NCI-H187 treated with DMSO at 0.1 percent for 48 hours (cell line): ENCODE measurements at regions not wholly inside any gene's neighbourhood (a gene's known extent, or its start where the extent isn't known, plus 50 kb on each side); places are given as distances from the start of the nearest gene placed in this dataset.

Experiments
- DNase-seq: peaks from one replicate; lab custom pipeline; 2025; lab: John Stamatoyannopoulos, UW

DNA sequence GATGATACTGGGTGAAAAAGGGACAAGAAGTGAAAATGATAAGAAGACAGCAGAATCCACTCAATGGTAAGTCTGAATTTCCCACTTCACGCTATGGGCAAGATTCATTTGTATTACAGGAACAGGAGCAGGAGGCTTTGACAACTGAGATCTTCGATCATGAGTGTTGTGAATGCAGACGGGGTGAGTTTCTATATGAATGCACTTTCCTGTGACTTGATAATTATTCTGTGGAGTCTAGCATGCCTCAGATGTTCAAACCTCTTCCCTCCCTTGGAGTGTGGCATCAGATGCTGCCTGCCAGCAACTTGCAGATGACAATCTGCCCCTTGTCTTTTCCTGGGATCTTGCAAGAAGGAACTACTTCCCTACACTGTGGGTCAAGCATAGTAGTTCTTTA, 225.4 kb downstream of the HLX start:
- DNase-seq = no peak

DNA sequence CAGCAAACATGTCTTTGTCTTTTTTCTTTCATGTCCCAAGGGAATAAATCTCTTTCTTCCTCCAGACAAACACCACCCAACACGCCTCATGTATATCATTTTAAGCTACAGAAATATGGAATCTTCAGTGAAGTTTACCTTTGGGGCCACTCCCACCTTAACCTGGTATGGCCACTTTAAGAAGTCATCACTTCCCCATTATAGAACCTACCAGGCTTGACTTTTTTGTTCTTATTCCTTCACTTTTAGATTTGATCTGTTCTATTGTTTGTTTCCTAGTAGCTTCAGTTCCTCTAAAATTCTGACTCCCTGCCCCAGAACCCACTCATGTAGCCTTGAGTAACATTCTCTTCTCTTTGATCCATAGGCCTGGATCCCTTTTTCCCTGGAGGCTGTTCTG, 226.3 kb downstream of the HLX start:
- DNase-seq = no peak

DNA sequence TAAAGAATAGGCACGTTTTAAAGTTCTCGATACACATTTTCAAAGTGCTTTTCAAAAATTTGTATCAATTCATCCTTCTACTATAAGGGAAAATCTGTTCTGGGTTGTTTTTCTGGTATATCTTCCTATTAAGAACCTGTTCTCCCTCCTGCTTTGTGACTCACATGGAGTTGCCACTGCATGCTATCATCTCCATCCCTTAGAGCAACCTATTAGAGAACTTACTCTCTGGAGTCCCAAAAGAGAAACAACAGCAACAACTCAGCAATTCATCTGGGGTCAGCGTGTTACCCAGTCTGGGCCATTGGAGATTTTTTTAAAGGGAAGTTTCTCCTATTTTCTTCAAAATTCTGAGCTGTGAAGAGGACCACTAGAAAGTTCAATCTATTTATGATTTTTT, 227.4 kb downstream of the HLX start:
- no peak for DNase-seq

DNA sequence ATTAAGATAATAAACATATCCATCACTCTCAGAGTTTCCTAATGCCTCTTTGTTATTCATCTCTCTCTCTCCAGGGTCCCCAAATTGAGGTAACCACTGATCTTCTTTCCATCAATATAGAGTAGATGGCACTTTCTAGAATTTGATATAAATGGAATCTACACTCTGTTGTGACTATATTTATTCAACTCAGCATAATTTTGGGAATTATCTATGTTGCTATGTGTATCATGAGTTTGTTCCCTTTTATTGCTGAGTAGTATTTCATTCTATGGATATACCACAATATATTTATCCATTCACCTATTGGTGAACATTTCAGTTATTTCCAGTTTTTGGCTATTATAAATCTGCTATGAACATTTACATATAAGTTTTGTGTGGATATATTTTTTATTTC, 230.7 kb downstream of the HLX start:
- no peak for DNase-seq

DNA sequence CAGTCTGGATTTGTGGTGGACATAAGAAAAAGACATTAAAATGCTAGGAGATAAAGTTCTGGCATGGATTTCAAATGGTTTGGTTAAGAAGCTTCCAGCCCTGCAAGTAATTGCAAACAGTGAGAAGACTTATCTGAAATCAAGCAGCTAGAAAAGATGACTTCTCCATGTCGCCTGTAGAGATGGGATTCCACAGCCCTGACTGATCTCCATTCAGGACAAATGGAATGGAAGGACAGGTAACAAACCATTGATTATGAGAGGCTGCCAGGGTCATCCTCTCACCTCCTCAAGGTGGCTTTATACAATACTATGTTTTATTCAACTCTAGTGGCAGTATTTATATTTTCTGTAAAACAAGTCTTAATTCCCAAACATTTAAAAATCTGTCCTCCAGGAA, 237.9 kb downstream of the HLX start:
- DNase-seq = no peak

DNA sequence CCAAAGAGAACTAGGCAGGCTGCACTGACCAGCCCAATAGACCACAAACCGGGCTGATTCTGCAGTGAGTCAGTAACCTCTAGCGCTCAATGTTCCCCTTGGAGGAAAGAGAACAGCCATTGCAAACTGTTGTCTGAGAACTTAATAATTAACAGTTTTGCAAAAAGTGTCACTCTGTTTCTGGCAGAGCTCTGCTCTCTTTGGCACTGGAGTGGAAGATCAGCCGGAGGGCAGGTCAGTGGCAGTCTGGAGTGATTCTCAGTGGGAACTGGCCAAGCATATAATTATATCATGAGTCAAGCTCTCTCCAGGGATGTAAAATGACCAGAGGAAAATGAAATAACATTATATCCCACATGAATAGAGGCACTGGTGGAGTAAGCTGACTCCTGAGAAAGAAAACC, 238.3 kb downstream of the HLX start:
- DNase-seq = no peak

DNA sequence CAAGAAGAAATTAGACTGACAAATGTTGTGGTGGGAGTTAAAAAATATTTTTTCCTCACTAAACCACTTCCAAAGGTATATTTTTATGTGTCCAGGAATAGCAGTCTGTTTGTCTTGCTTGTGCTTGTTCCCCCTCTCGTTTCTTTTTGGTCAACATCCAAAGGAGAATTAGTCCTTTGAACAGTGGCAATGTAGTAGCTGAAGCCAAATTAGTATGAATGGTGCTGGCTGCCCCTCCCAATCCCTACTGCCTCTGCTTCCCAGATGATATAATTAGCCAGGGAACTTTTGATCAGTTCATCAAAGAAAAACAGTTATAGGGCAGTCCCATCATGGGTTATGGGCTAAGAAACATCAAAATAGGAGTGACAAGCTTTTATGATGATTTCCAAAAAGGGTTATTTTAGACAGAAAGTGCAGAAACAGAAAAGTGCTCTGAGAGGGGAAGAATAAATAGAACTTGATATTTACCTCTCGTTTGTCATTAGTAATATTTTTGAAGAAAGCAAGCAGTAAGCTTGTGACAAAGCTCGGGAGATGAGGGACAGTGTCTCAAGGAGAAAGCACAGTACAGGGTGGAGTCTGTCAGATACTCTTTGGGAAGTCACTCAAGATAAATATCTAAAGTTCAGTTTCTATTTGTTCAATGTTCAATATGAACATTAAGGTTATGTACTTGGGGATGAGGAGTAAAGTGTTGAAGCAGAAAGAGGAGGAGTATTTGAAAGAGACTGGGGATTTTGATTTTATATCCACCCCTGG, 239.1 kb downstream of the HLX start:
- DNase-seq = no peak

DNA sequence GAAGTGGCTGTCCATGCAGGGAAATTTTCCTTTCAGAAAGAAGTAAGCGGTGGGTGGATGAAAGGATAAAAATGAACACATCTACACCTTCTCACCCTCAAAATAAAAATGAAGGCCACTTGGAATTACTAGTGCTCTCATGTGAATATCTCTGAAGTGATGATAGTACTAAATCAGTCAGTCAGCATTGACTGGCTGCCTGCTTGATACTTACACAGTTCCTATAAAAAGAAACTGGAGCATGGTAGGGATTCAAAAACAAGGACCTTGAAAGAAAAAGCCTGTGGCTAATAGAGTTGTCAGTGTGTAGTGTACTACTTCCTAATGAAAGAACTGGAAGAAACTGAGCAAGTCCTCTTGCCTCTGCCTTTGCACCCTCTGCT, 239.7 kb downstream of the HLX start:
- no peak for DNase-seq

DNA sequence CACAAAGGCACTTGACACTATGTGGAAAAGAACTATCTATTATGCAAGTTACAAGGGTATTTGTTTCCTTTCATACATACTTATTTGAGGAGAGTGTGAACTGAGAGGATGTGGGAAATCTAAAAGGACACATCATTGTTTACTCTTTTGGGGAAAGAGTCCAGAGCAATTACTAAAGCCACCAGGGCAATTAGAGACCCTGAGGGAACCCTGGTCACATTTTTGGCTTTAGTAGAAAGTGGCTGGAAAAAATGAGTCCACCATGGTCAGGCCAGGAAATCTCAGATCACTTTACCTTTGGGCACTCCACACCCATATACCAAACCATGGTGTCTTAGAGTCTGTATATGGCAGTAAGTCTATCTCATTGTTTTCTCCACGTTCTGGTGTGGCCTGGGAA, 243.3 kb downstream of the HLX start:
- no peak for DNase-seq

DNA sequence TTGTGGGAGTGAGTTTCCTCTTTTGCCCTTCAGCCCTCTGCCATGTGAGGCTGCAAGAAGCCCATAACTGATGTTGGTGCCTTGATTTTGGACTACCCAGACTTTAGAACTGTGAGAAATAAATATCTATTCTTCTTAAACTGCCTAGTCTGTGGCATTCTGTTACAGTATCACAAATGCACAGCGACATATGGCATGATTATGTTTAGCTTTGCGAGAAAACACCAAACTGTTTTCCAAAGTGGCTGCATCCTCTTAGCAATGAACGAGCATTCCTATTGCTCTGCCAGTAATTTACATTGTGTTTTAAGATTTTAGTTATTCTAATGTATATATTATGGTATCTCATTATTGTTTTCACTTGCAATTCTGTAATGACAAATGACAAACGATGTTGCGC, 246.7 kb downstream of the HLX start:
- no peak for DNase-seq

DNA sequence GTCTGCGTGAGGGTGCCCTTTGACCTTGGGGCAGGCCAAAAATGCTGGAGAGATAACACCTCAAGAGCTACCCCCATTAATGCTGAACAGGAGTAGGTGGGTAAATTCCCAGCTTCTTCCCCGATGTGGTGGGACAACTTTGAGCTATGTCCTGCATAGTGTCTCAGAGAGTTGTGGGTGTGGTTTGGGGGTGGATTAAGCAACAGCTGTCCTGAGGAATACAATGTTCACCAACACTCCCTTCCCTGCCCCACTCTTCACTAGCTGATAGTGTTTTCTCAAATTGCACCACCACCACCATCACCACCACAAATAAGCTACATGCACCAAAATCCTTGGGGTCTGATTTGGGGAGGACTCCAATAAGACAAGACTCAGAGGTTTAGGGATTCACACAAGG, 258.4 kb downstream of the HLX start:
- no peak for DNase-seq

DNA sequence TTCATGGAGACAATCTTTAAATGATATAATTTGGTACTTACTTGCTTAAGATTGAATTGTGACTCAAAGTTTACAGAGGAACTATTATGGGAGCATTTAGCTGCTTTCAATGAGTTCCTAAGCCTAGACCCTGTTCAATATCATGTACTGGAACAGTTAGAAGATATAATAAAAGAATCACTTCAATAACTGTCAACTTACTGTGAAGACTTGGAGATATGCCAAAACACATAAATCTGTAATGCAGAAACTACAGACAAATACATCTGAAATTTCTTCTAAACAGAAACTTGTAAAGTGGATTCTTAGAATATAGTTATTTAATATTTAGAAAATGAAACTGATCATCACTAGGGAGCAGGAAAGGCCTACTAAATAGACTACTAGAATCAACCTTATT, 259.3 kb downstream of the HLX start:
- DNase-seq = no peak

DNA sequence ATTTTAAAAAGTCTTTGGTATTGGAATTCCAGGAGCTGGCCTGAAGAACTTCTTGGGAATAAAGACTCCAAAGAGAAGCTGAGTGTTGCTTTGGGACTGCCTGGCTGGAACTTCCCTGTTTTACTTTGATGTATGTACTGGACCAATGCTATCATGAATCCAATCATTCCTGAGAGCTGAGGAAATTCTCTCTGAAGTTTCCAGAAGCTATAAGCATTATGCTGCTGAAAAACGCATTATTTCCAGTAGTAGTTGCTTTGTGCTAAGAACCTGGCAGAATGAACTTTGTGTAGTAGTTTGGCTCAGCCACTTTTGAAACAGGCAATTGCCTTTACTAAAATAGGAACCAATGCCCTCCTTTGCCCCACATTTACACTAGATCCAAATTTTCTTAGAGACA, 260.7 kb downstream of the HLX start:
- DNase-seq = no peak

DNA sequence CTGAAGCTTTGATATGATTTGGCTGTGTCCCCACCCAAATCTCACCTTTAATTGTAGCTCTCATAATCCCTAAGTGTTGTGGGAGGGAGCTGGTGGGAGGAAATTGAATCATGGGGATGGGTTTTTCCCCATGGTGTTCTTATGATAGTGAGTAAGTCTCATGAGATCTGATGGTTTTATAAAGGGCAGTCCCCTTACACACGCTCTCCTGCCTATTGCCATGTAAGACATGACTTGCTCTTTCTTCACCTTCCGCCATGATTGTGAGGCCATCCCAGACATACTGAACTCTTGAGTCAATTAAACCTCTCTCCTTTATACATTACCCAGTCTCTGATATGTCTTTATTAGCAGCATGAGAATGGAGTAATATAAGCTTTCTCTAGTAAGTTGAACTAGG, 261.9 kb downstream of the HLX start:
- DNase-seq = no peak

DNA sequence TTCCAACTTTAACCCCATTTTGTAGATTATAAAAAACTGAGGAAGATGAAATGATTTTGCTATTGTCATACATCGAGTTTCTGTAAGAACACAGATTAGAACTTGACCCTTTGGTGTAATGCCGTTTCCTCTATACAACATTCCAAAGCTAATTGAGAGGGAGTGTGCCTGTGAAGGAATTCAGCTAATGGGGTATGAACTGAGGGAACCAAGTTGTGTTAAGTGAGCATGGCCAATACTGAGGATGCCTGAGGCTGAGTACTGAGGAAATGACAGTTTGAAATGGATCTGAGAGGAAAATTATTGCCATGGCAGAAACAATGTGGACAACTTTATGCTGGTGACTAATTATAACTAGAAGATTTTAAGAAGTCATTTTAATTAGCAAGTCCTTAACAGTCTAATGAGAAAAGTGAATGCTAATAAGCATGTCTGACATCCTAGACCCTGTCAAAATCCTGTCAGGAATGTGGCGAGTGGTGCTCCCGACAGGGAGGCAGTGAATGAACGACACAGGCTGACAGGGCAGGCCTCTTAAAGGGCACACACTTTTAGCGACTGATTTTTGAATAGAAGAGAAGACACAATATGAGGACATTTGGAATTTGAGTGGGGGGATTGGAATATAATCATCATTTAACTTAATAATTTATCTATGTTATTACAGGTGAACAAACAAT, 262.5 kb downstream of the HLX start:
- no peak for DNase-seq

DNA sequence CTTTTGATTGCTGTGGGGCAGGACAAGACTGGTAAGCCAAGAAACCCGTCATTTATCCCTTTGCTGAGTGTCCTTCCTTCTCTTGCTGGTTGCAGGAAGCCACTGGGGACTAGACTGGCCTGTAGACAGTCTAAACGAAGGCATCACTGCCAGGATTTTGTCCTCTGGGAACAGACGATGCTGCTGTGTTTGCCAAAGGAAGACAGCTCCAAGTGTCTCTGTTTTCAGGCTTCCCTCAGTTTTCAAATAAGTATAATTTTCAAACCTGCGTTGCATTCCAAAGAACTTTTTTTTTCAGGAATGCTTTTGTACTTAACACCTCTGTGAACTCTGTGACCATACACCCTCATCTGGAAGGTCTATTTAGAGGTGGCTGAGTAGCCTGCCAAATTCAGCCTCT, 269.4 kb downstream of the HLX start:
- DNase-seq = no peak

DNA sequence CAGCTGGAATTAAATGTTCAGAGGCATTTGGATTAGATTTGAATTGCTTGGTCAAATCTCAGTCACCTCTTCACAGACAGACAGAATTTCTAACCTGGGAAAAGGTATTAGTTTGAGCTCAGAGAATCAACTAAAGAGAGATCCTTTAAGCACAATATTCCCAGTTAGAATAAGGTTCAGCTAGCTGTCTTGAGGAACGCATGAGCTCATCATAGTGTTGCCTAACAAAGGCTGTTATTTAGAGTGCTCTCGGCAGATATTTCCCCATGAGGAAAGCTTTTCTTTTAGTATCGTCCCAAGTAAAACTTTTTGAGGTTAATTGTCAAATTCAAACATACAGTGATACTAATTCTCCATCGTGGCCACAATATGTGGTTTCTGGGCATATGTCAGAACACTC, 269.9 kb downstream of the HLX start:
- no peak for DNase-seq

DNA sequence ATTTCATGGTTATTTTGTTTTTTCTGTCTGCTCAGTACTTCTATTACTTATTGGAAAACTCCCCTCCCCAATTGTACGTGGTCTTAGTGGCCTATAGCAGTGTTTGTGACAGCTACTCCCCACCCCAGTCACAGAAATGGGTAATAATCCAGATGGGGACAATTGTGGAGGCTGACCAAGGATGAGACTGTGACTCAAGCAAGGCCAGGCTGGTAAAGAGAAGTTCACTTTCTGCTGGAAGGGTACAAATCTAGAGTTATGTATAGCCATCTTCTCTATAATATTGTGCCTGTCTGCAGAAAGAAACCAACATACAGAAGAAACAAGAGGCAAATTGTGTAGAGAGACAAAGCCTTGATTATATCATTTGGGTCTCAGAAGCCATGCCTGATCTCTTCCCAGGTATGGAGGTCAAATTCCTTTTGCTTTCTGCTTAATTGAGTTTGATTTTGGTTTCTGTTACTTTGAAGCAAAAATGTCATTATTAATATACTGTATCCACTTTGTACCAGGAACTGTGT, 270.4 kb downstream of the HLX start:
- DNase-seq = no peak

DNA sequence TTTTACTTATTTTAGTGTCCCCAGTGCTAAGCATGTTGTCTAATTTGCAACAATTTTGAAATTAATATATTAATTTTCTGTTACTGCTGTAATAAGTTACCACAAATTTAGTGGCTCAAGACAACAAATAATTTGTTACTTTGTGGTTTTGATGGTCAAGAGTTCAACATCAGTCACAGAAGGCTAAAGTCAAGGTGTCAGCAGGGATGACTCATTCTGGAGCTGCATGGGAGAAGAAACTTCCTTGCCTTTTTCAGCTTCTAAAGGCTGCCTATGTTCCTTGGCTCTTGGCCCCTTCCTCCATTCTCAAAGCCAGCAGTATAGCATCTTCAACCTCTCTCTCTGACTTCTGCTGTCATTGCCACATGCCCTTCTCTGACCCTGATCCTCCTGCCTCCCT, 271.8 kb downstream of the HLX start:
- DNase-seq = no peak

DNA sequence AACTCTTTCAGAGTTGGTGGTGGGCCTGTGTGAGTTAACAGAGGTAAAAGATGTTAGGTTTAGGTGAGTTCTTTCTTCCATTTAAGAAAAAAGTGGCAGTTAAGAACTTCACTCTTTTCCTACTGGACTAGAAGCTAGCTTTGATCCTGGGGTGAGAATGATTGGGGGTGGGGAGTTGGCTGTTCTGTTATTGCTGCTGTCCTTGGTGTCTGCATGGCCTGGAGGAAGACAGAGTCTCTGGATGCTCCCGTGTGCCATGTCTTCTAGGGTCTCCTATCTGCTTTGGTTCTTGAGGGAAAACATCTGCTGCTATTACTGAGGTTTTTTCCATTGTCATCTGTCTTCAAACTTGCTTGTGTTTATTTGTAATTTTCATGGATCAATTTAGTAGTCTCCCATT, 275.7 kb downstream of the HLX start:
- DNase-seq = no peak

DNA sequence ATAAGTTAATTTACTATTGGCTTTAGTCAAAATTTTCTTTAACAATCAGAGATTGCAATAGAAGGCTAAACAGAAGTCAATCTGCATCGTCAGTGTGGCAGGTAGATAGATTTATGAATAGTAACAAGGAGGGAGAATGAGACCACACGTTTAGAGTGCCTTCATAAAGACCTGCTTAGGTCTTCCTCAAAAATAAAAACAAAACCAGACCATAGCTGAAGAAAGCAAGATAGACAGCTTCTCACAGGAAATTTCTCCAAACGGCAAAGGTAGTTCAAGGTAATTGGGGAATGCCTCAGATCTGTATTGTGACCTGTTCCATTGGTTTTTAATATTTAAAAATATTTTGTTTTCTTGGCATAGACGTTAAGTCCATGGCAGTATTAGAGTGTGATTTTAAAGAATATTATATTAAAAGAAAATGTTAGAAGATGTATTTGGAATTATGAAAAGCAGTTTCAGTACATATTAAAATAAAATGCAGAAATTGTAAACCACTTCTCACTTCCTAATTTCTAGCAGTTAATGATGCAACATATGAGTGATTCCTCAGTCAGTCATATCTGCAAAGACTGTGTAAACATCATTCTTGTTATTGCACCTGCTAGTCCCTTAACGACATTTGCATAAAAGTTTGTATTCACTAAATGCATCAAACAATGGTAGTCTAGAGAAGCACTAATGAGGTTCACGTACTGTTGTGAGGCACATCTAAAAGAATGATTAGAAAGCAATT, 278.0 kb downstream of the HLX start:
- no peak for DNase-seq

DNA sequence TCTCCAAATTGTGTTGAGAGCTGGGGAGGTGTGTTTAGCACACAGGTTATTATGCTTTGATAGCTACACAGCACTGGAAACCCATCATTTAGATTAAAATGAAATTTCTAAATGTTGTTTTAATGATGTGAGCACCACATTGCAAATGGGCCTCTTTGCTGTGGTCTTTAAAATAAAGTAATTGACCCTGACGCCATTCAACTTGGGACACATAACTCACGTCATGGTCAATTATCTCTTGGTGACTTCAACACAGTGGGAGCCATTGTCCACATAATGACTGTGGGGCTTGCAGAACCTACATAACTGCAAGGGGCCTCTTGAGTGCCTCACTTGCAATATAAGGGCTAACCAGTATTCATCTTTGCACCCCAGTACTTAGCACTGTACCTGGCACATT, 280.4 kb downstream of the HLX start:
- no peak for DNase-seq

DNA sequence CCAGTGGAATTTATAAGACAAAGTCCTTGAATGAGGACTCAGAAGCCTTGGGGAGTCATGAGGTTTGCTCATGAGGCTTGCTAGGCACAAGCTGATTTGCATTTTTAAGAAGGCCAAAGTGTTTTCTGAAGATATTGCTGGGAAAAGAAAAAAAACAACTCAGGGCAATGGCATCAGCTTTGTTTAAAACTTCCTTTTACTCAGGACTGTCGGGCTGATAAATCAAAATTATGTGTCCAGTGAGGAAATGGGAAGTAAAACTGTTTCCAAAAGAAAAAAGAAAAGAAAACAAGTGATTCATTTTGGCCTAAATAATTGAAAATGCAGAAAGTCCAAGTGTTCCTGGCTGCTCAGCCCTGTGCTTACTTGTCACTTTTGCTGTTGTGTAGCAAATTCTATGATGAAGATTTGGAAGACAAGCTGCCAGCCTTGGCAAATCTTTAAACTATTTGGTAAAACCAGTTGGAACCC, 282.4 kb downstream of the HLX start:
- DNase-seq = no peak
